Natural killer cell (primary cell): ENCODE measurements at regions not wholly inside any gene's neighbourhood (a gene's known extent, or its start where the extent isn't known, plus 50 kb on each side); places are given as distances from the start of the nearest gene placed in this dataset.

Experiments
- ATAC-seq, 3 donors: fragments of 150-1000 bp in 2 of 3; fragments of 200-7000 bp in 1 of 3; cut with Tn5 transposase; 1 replicate in 1 of 3; 2 replicates in 2 of 3; pipeline ENCODE4 v1.10.0; 2021; ENCODE audit warnings: mild to moderate bottlenecking in 2 of 3, moderate library complexity in 2 of 3
- DNase-seq, 2 donors: peaks; one replicate each; pipeline versions ENCODE4 v3.0.0 to v3.0.0-alpha.2; 2013 to 2021; ENCODE audit warnings: mixed read lengths in 1 of 2
- H3K27ac ChIP-seq: one replicate; pipeline ENCODE4 v1.5.1; 2013; ENCODE audit warnings: mild to moderate bottlenecking, low read length
- H3K27me3 ChIP-seq: one replicate; pipeline ENCODE4 v1.6.1; 2013; ENCODE audit warnings: low read length; ENCODE audit not compliant: control insufficient read depth, insufficient read depth
- H3K36me3 ChIP-seq: one replicate; pipeline ENCODE4 v1.6.1; 2013; ENCODE audit warnings: low read length; ENCODE audit not compliant: control insufficient read depth, insufficient read depth
- H3K4me1 ChIP-seq: one replicate; pipeline ENCODE4 v1.6.1; 2013; ENCODE audit warnings: low read length; ENCODE audit not compliant: control insufficient read depth, insufficient read depth
- H3K4me3 ChIP-seq: one replicate; pipeline ENCODE4 v1.5.1; 2013; ENCODE audit warnings: low read length
- H3K9me3 ChIP-seq: one replicate; pipeline ENCODE4 v1.6.1; 2013; ENCODE audit warnings: low read length; ENCODE audit not compliant: control insufficient read depth, insufficient read depth
- H3K27ac Mint-ChIP-seq, 2 donors: one replicate each; pipeline ENCODE4 v1.8.0; 2022; ENCODE audit warnings: mild to moderate bottlenecking in 2 of 2, mixed read lengths in 2 of 2, moderate library complexity in 1 of 2
- H3K27me3 Mint-ChIP-seq, 2 donors: one replicate each; pipeline ENCODE4 v1.8.0; 2022; ENCODE audit warnings: low read depth in 2 of 2, mixed read lengths in 2 of 2
- H3K36me3 Mint-ChIP-seq: one replicate; pipeline ENCODE4 v1.8.0; 2022; ENCODE audit warnings: mixed read lengths
- H3K4me1 Mint-ChIP-seq, 2 donors: one replicate each; pipeline ENCODE4 v1.8.0; 2022; ENCODE audit warnings: mixed read lengths in 2 of 2
- H3K4me3 Mint-ChIP-seq: one replicate; pipeline ENCODE4 v1.8.0; 2022; ENCODE audit warnings: mild to moderate bottlenecking, moderate library complexity, mixed read lengths
- H3K9me3 Mint-ChIP-seq, 2 donors: one replicate each; pipeline ENCODE4 v1.8.0; 2022; ENCODE audit warnings: mixed read lengths in 2 of 2
- WGBS: methylation state at CpG from one replicate; pipeline ENCODE4 v1.1.7; 2013; ENCODE audit warnings: missing lambda C conversion rate; ENCODE audit not compliant: insufficient coverage; 5-methylcytosine and 5-hydroxymethylcytosine counted together
- intact Hi-C: fragments of 100-400 bp; cut with micrococcal nuclease; formaldehyde crosslinking; loops from one replicate; pipeline ENCODE4 v1.14.2; 2022
- TF ChIP-seq, protein P1 (sequence below): fragments of 200-600 bp; IDR thresholded peaks from one replicate; pipeline ENCODE4 v1.8.0; 2022; ENCODE audit warnings: antibody characterized with exemption

DNA sequence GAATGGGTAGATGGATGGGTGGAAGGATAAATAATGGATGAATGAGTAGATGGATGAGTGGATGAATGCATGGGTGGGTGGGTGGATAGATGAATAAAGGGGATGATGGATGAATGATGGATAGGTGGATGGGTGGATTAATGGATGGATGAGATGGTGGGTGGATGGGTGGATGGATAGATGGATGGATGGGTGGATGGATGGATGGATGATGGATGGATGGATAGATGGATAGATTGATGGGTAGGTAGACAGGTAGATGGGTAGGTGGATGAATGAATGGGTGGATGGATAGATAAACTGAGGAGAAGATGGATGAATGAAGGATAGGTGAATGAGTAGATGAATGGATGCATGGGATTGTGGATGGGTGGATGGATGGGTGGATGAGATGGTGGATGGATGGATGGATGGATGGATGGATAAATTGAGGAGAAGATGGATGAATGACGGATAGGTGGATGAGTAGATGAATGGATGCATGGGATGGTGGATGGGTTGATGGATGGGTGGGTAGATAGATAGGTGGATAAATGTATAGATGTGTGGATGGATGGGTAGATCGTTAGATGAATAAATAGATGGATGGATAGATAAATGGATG is 331.3 kb downstream of the MN1 start:
- no peak overlapping the region for H3K27ac ChIP-seq
- no peaks in the 10 kb centered on the region for H3K36me3 Mint-ChIP-seq
- no peak overlapping the region for H3K4me3 ChIP-seq
- no peak overlapping the region for H3K4me3 Mint-ChIP-seq
- TF ChIP-seq, protein P1, sequence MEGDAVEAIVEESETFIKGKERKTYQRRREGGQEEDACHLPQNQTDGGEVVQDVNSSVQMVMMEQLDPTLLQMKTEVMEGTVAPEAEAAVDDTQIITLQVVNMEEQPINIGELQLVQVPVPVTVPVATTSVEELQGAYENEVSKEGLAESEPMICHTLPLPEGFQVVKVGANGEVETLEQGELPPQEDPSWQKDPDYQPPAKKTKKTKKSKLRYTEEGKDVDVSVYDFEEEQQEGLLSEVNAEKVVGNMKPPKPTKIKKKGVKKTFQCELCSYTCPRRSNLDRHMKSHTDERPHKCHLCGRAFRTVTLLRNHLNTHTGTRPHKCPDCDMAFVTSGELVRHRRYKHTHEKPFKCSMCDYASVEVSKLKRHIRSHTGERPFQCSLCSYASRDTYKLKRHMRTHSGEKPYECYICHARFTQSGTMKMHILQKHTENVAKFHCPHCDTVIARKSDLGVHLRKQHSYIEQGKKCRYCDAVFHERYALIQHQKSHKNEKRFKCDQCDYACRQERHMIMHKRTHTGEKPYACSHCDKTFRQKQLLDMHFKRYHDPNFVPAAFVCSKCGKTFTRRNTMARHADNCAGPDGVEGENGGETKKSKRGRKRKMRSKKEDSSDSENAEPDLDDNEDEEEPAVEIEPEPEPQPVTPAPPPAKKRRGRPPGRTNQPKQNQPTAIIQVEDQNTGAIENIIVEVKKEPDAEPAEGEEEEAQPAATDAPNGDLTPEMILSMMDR: no peak
- H3K27ac Mint-ChIP-seq: no peak overlapping the region
- H3K9me3 ChIP-seq: no peaks in the 10 kb centered on the region
- no peaks in the 10 kb centered on the region for H3K4me1 ChIP-seq
- no peaks in the 10 kb centered on the region for H3K36me3 ChIP-seq
- H3K4me1 Mint-ChIP-seq: no peaks in the 10 kb centered on the region
- no peak for DNase-seq
- H3K27me3 Mint-ChIP-seq: peaks cover 0 to 2% of the 10 kb centered on the region in 2 donors
- 79% methylated on average over 2 of the region's 2 CpGs for WGBS
- intact Hi-C loops: no loop called here
- no peaks in the 10 kb centered on the region for H3K9me3 Mint-ChIP-seq
- no peaks in the 10 kb centered on the region for H3K27me3 ChIP-seq
- no peak for ATAC-seq

DNA sequence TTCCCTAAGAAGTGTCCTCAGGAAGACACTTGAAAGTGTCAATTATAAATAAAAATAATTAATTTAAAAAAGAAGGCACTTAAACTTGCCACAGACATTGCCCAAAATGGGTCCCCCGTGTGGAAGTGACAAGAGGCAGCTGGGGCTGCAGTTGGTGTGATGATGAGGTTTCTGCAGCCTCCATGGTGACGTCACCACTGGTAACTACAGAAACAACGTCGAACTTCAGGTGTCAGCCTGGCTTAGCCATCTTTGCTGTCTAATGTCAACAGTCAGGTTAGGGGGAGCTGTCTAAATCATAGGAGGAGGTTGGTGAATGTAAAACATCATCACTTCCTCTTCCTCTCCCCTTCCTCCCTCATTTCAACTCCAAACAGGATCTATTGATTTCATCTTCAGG is 328.6 kb downstream of the MN1 start:
- Histone ChIP-seq H3K27ac (no peak overlapping the region), H3K9me3 (no peaks in the 10 kb centered on the region), H3K4me3 (no peak overlapping the region), H3K36me3 (no peaks in the 10 kb centered on the region), H3K27me3 (no peaks in the 10 kb centered on the region), H3K4me1 (no peaks in the 10 kb centered on the region)
- TF ChIP-seq, protein P1: no peak
- ATAC-seq (no peak), DNase-seq (no peak)
- H3K9me3 Mint-ChIP-seq: no peaks in the 10 kb centered on the region
- H3K27ac Mint-ChIP-seq: no peak overlapping the region
- intact Hi-C loops: no loop called here
- peaks cover 0 to 2% of the 10 kb centered on the region in 2 donors for H3K27me3 Mint-ChIP-seq
- WGBS: 70% methylated on average over 4 of the region's 4 CpGs
- no peaks in the 10 kb centered on the region for H3K4me1 Mint-ChIP-seq
- no peaks in the 10 kb centered on the region for H3K36me3 Mint-ChIP-seq
- no peak overlapping the region for H3K4me3 Mint-ChIP-seq

DNA sequence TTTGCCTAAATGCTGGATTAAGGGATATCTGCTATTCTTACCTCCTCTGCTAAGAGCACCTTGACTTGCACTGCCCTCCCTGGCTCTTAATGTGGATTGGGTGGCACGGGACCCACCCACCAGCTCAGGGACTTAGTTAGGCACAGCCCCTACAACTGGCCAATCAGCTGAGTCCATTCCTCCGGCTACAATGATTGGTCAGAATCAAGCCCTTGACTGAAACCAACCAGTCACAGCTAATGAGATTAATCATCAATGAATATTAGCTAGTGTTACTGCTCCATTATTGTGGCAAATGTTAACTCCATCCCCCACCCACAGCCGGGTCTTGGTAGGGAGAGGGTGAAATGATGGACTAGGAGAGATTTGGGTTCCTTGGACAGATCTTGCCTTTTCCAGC is 328.0 kb downstream of the MN1 start:
- intact Hi-C loops: no loop called here

More for the DNA sequence above, 328.0 kb downstream of the MN1 start:
- H3K4me1 ChIP-seq: no peaks in the 10 kb centered on the region
- Mint-ChIP-seq H3K27me3 (peaks cover 0 to 3% of the 10 kb centered on the region in 2 donors), H3K9me3 (no peaks in the 10 kb centered on the region), H3K4me3 (no peak overlapping the region), H3K36me3 (no peaks in the 10 kb centered on the region), H3K27ac (no peak overlapping the region), H3K4me1 (no peaks in the 10 kb centered on the region)
- WGBS: 76% methylated on average over 2 of the region's 3 CpGs
- no peaks in the 10 kb centered on the region for H3K9me3 ChIP-seq
- H3K27ac ChIP-seq: no peak overlapping the region
- H3K27me3 ChIP-seq: no peaks in the 10 kb centered on the region
- no peak for DNase-seq
- H3K36me3 ChIP-seq: no peaks in the 10 kb centered on the region
- TF ChIP-seq, protein P1: no peak
- ATAC-seq: no peak
- H3K4me3 ChIP-seq: no peak overlapping the region
